Fibroblast of lung (primary cell): ENCODE measurements at regions not wholly inside any gene's neighbourhood (a gene's known extent, or its start where the extent isn't known, plus 50 kb on each side); places are given as distances from the start of the nearest gene placed in this dataset.

Experiments
- EZH2 ChIP-seq: IDR thresholded peaks from 2 replicates; pipeline ENCODE4 v1.5.1; 2012; ENCODE audit warnings: low read length, control low read depth, mild to moderate bottlenecking; ENCODE audit errors: missing control alignments
- TF ChIP-seq, protein P1 (sequence below), 2 donors: IDR thresholded peaks in 1 of 2; conservative IDR thresholded peaks in 1 of 2; 1 replicate in 1 of 2; 2 replicates in 1 of 2; pipeline ENCODE4 v1.5.1; 2011 to 2012; ENCODE audit warnings: low read length in 2 of 2, control low read depth in 1 of 2, inconsistent platforms in 1 of 2, low read depth in 1 of 2, mild to moderate bottlenecking in 1 of 2

DNA sequence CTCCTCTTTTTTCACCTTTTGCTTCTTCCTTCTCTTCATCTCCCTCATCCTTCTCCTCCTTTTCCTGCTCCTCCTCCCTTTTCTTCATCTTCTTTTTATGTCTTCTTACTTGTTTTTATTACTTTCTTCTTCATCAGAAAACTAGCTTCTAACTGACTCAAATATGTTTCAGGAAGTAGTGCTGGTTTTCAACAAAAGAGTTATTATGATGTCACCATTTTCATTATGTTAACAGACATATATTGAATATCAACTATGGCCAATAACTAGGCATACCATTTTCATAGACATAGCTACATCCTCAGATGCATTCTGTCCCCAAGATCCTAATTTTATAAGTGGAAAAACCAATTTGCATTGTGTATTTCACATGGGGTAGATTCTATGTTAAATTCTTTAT lies 252.9 kb upstream of the PAPPA start:
- TF ChIP-seq, protein P1, sequence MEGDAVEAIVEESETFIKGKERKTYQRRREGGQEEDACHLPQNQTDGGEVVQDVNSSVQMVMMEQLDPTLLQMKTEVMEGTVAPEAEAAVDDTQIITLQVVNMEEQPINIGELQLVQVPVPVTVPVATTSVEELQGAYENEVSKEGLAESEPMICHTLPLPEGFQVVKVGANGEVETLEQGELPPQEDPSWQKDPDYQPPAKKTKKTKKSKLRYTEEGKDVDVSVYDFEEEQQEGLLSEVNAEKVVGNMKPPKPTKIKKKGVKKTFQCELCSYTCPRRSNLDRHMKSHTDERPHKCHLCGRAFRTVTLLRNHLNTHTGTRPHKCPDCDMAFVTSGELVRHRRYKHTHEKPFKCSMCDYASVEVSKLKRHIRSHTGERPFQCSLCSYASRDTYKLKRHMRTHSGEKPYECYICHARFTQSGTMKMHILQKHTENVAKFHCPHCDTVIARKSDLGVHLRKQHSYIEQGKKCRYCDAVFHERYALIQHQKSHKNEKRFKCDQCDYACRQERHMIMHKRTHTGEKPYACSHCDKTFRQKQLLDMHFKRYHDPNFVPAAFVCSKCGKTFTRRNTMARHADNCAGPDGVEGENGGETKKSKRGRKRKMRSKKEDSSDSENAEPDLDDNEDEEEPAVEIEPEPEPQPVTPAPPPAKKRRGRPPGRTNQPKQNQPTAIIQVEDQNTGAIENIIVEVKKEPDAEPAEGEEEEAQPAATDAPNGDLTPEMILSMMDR (conservative IDR thresholded peaks at IDR 0.05 in 1 of 2, IDR thresholded peaks at IDR 0.05 in 1 of 2; ENCODE audit: low read depth in 1 of 2, low read length in 2 of 2), result no peak
- no peak for TF ChIP-seq EZH2
